22Rv1 (cell line): ENCODE measurements at regions not wholly inside any gene's neighbourhood (a gene's known extent, or its start where the extent isn't known, plus 50 kb on each side); places are given as distances from the start of the nearest gene placed in this dataset.
"Not testable (repeated sequence)": the region's sequence is repeated elsewhere in the genome, so short reads cannot be mapped to it uniquely, and the experiment has no call there.

Experiments used
- H3K27ac ChIP-seq: fragments of 450-650 bp; 2 replicates; pipeline ENCODE4 v1.5.1; 2017
- ZFX ChIP-seq: fragments of 450-650 bp; IDR thresholded peaks from 2 replicates; pipeline ENCODE4 v1.6.1; 2017; ENCODE audit warnings: antibody characterized with exemption, borderline replicate concordance
- TF ChIP-seq, protein P1 (sequence below): fragments of 450-650 bp; IDR thresholded peaks from 2 replicates; pipeline ENCODE4 v1.5.1; 2017; ENCODE audit warnings: mild to moderate bottlenecking

DNA sequence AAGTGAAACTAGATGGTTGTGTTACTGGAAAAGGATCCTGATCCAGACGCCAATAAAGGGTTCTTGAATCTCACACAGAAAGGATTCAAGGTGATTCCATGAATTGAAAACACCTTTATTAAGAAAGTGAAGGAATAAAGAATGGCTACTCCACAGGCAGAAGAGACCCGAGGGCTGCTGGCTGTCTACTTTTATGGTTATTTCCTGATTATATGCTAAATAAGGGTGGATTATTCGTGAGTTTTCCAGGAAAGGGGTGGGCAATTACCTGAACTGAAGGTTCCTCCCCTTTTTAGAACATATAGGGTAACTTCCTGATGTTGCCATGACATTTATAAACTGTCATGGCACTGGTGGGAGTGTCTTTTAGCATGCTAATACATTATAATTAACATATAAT lies 50.9 kb upstream of the WARS2 start:
- H3K27ac ChIP-seq: no peak overlapping the region
- TF ChIP-seq, protein P1, sequence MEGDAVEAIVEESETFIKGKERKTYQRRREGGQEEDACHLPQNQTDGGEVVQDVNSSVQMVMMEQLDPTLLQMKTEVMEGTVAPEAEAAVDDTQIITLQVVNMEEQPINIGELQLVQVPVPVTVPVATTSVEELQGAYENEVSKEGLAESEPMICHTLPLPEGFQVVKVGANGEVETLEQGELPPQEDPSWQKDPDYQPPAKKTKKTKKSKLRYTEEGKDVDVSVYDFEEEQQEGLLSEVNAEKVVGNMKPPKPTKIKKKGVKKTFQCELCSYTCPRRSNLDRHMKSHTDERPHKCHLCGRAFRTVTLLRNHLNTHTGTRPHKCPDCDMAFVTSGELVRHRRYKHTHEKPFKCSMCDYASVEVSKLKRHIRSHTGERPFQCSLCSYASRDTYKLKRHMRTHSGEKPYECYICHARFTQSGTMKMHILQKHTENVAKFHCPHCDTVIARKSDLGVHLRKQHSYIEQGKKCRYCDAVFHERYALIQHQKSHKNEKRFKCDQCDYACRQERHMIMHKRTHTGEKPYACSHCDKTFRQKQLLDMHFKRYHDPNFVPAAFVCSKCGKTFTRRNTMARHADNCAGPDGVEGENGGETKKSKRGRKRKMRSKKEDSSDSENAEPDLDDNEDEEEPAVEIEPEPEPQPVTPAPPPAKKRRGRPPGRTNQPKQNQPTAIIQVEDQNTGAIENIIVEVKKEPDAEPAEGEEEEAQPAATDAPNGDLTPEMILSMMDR: no peak
- no peak for TF ChIP-seq ZFX

GRCh38 chr1:119204197-119204960 lies 63.9 kb upstream of the WARS2 start:
- TF ChIP-seq, protein P1: no peak
- no peak for TF ChIP-seq ZFX
- no peak overlapping the region for H3K27ac ChIP-seq

DNA sequence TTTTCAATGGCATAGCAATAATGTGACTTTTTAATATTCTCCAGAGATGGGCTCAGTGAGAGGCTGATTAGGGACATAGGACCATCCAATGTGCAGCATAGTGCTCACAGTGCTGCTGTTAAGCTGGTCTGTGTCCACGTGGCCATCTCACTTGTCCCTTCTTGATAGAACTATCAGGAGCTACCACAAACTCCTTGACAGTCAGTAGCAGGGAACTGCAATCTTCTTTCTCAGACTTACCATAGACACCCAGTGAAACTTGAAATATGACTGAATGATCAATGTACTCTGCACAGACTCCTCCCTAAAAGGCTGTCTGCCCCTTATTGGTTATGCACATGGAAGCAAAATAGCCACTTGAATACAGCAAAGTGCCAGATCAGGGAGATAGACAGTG lies 64.5 kb upstream of the WARS2 start:
- TF ChIP-seq ZFX: no peak
- TF ChIP-seq, protein P1: no peak
- no peak overlapping the region for H3K27ac ChIP-seq

GRCh38 chr1:119209061-119209460 lies 68.6 kb upstream of the WARS2 start:
- H3K27ac ChIP-seq: no peak overlapping the region

GRCh38 chr1:119209596-119210295 lies 69.3 kb upstream of the WARS2 start:
- no peak overlapping the region for H3K27ac ChIP-seq
- TF ChIP-seq ZFX: no peak
- TF ChIP-seq, protein P1: no peak

More at GRCh38 chr1:119209061-119209460, 68.6 kb upstream of the WARS2 start:
- TF ChIP-seq, protein P1: no peak
- no peak for TF ChIP-seq ZFX

DNA sequence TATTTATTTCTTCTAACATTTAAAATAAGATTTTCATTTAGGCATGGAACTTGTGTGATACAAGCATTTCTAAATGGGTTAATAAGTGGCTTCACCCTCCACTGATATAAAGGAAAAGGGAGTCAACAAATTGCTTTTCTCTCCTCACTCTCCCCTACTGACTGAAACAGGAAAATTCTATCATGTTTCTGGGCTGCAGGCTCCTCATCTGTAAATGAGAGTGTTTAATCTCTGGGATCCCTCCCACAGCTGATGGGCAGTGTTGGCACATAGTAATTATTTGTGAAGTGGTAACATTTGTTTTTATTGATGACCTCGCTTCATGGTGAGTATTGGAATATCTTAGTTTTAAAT lies 69.8 kb upstream of the WARS2 start:
- TF ChIP-seq ZFX: no peak
- TF ChIP-seq, protein P1: no peak
- no peak overlapping the region for H3K27ac ChIP-seq

DNA sequence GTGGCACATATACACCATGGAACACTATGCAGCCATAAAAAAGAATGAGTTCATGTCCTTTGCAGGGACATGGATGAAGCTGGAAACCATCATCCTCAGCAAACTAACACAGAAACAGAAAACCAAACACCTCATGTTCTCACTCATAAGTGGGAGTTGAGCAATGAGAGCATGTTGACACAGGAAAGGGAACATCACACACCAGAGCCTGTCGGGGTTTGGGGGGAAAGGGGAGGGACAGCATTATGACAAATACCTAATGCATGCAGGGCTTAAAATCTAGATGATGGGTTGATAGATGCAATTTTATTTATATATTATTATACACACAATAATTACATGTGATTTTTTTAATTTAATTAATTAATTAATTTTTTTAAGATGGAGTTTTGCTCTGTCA lies 72.8 kb upstream of the WARS2 start:
- H3K27ac ChIP-seq: not testable (repeated sequence)

DNA sequence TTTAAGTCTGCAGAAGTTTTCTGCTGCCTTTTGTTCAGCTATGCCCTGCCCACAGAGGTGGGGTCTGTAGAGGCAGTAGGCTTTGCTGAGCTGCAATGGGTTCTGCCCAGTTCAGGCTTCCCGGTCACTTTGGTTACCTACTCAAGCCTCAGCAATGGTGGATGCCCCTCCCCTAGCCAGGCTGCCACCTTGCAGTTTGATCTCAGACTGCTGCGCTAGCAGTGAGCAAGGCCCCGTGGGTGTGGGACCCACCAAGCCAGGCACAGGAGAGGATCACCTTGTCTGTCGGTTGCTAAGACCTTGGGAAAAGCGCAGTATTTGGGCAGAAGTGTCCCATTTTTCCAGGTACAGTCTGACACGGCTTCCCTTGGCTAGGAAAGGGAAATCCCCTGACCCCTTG lies 74.5 kb upstream of the WARS2 start:
- H3K27ac ChIP-seq: not testable (repeated sequence)
